ENCODE measurements at regions not wholly inside any gene's neighbourhood (a gene's known extent, or its start where the extent isn't known, plus 50 kb on each side); places are given as distances from the start of the nearest gene placed in this dataset.
A peak's percentile ranks its signal among the peaks of the same experiment; 100 is the strongest.
"Not testable (repeated sequence)": the region's sequence is repeated elsewhere in the genome, so short reads cannot be mapped to it uniquely, and the experiment has no call there.

DNA sequence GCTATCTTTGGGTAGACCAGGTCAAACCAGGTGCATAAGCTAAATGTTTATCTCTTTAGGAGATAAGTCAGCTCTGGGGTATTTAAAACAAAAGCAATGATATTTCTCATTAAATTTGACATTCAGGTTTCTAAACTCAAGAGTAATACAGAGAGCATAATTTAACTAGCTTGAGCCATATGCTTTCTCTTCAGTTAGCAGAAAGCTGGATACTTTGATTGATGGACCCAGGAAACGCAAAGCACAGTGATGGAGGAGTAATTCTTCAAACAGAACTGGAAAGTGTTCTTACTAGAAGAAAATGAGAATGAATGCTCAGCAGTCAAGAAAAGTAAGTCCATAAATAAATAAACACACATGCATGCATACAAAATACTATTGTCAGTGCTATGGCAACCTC is 885.7 kb upstream of the RAG2 start:
- DNase-seq = no peak

DNA sequence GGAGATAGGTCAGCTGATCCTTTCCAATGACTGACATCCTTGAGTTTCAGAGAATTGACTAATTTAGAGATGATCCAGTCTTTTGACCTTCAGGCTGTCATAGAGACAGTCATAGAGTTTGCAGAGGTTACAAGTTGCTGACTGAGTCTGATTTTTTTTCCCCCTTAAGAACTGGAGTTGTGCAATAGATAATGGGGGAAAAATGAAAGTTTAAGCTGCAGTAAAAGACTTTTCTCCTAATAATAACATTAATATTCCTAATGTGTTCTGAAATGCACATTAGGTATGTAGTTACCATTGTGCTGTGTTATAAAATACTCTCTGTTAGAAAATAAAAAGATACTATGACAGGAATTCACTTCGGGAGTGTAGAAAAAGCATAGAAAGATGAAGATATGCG is 876.9 kb upstream of the RAG2 start:
- no peak for DNase-seq

- no peak for DNase-seq
These were observed 870.3 kb upstream of the RAG2 start for GRCh38 chr11:37468344-37468743.

DNA sequence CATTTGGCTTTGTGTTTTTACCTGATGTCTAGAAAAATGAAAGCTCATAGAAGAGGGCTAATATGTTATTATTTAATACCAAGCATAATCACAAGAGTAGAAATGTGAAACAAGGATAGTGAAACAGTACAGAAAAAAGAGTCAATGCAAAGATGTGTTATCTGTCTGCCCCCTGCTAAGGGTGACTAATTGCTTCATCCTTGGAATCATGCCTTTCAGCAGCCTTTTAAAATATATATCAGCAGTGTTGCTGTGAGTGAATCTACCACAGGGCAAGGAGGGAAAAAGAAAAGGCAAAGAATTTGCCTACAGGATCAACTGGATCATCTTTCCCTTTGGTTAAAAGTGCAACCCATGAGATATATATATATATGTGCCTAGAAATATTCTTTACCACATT is 867.2 kb upstream of the RAG2 start:
- DNase-seq = no peak

GRCh38 chr11:37459456-37459855 is 861.4 kb upstream of the RAG2 start:
- no peak for DNase-seq

DNA sequence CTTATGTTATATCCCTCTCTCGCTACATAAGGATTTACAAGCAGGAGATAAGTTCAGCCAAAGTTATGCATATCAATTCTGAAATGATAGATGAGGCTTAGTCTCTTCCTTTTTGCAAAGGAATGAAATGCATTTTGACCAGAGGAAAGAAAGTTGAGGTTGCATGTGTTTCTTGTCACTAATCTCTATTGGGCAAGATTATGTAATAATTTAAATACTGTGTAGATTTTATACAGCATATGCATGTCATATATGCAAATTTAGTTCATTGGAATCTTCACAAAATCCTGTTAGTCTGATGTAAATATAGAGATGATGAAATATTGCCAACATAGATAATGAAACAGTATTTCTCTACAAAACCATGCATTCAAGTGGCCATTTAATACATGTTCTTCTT is 858.7 kb upstream of the RAG2 start:
- DNase-seq = no peak

- DNase-seq = no peak
These were observed 853.9 kb upstream of the RAG2 start for GRCh38 chr11:37451903-37452302.

DNA sequence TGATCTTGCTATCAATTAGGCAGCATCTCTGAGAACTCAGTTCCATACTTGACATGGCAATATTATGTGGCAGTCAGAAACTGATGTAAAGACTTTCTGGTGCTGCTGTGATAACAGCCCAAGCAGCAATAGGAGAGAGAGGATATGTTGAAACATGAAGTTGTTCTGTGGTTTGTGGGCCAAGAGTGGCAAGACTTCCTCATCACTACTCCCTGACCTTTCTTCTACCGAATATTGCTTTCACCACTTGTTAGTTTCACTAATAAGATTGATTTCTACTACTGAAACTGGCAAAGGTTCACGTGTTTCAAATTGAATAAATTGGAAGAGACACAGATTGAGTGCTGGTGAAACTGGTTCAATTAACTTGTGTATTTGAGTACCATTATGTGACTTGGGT is 852.6 kb upstream of the RAG2 start:
- no peak for DNase-seq

DNA sequence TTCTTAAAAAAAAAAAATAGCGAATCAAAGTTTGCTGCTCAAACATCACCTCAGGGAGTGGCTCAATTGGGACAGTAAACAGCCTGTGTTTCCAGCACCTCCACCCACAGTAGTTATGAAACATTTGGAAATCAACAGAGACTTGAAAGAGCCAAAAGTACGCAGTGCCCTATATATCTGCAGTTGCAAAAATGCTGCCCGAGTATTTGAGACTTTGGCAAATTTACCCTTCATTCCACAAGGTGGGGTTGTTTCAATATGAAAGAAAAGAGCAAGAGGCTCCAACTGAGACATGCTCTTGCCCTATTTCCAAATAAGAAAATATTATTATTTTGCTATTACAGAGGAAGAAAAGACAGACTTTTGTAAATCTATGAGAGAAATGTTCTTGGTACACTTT is 851.1 kb upstream of the RAG2 start:
- DNase-seq = peak; percentile 52

DNA sequence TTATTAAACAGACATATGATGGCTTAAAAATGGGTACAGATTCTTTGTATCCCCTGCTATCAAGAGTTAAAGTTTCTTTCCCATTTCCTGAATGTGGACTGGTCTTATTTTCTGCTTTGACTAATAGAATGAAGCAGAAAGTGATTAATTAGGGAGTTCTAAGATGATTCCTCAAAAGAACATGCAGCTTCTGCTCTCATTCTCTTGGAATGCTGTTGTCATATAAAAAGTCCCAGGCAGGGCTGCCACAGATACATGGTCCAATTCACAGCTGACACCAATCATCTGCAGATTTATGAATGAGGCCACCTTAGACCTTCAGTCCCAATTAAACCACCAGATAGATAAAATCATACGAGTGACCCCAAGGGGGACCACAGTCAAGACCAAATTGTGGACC is 844.5 kb upstream of the RAG2 start:
- no peak for DNase-seq

DNA sequence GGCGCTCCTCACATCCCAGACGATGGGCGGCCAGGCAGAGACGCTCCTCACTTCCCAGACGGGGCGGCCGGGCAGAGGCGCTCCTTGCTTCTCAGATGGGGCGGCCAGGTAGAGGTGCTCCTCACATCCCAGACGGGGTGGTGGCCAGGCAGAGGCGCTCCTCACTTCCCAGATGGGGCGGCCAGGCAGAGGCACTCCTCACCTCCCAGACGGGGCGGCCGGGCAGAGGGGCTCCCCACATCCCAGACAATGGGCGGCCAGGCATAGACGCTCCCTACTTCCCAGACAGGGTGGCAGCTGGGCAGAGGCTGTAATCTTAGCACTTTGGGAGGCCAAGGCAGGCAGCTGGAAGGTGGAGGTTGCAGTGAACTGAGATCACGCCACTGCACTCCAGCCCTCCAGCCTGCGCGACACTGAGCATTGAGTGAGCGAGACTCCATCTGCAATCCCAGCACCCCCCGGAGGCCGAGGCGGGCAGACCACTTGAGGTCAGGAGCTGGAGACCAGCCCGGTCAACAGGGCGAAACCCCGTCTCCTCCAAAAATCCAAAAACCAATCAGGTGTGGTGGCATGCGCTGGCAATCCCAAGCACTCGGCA is 833.7 kb upstream of the RAG2 start:
- not testable (repeated sequence) for DNase-seq

DNA sequence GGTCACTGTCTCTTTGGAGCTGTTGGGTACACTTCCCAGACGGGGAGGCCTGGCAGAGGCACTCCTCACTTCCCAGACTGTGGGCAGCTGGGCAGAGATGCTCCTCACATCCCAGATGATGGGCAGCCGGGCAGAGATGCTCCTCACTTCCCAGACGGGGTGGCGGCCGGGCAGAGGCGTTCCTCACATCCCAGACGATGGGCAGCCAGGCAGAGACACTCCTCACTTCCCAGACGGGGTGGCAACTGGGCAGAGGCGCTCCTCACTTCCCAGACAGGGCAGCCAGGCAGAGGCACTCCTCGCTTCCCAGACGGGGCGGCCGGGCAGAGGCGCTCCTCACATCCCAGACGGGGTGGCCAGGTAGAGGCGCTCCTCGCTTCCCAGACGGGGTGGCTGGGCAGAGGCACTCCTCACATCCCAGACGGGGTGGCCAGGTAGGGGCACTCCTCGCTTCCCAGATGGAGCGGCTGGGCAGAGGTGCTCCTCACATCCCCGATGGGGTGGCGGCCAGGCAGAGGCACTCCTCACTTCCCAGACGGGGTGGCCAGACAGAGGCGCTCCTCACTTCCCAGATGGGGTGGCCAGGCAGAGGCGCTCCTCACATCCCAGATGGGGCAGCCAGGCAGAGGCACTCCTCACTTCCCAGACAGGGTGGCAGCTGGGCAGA is 833.1 kb upstream of the RAG2 start:
- DNase-seq = not testable (repeated sequence)

DNA sequence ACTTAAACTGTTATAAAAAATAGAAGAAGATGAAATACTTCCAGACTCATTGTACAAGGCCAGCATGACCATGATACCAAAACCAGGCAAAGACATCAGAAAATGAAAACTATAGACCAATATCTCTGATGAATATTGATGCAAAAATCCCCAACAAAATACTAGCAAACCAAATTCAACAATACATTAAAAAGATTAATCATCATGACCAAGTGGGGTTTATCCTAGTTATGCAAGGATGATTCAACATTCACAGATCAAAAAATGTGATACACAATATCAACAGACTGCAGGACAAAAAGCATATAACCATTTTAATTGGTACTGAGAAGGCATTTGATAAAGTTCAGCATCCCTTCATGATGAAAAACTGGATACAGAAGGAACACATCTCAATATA is 824.5 kb upstream of the RAG2 start:
- DNase-seq = no peak

DNA sequence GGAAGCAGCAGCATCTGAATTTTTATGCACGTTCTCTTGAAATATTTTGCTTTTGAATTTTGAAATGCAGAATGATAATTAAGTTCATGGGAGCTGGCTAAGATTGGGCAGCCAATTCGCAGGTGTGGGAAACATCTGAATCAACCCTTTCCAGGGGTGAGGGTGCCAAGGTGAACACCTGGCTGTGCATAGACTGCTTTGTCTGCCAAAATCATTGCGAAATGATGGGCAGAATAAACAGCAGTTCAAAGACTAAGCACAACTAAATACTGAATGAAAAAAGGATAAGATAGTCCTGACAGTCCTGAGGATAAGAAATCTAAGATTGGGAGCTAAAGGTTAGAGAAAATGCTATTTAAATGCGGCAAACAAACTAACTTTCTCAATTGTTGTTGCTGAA is 813.3 kb upstream of the RAG2 start:
- no peak for DNase-seq

GRCh38 chr11:37409124-37409523 is 811.1 kb upstream of the RAG2 start:
- no peak for DNase-seq

- DNase-seq = no peak
These were observed 809.4 kb upstream of the RAG2 start for GRCh38 chr11:37407461-37407860.

DNA sequence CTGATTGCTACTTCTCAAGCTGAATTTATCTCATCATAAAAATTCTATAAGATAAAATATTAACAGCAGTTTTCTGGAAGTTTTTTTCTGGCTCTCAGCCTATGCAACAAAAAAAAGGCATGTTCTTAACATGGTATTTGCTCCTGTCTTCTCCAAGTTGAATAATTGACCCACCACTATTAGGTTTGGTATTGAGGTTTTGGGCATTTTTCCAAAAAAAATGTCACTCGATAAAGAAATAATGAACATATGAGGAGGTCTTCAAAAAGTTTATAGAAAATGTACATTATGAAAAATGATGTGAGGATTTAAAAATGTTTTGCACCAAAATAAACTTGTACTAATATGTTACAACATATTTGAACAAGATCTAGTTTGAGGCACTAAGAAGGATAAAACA is 808.6 kb upstream of the RAG2 start:
- no peak for DNase-seq

GRCh38 chr11:37404231-37404630 is 806.2 kb upstream of the RAG2 start:
- no peak for DNase-seq

- DNase-seq = no peak
These were observed 804.6 kb upstream of the RAG2 start for GRCh38 chr11:37402663-37403062.

GRCh38 chr11:37394236-37394870 is 796.3 kb upstream of the RAG2 start:
- DNase-seq = no peak

DNA sequence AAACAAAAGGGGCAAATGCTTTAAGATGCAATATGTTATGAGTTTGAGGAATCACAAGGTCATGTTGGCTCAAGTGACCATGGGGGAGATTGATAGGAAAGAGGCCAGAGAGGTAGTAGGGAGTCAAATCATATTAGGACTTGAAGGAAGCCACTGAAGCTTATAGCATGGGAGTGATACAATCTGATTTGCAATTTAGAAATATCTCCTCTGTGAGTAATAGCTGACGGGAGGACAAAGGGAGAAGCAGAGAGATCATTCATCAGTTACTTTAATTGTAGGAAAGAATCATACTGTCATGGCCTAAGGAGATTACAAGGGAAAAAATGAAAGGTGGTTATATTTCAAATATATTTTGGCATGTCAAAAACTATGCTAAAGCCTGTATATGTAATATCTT is 793.6 kb upstream of the RAG2 start:
- no peak for DNase-seq

DNA sequence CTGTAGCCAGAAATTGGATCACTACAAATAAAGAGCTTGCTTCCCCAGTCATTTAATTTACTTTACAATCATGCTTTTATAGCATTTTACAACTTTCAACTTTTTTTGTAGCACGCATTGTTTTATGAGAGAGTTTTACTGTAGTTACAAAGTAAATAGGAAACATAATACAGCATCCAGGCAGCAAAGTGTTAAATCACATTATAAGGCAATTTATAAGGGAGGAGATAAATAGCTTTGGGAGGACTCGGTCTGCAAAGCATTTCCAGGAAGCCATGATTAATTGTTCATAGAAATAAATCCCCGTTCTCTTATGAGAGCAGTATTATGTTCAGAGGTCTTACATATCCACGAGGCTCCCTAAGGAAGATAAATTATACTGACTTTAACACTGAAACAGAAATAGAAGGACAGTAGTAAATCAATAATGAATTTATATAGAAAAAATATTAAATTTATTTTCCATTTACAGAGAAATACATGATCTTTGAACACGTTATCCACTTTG is 792.6 kb upstream of the RAG2 start:
- no peak for DNase-seq

DNA sequence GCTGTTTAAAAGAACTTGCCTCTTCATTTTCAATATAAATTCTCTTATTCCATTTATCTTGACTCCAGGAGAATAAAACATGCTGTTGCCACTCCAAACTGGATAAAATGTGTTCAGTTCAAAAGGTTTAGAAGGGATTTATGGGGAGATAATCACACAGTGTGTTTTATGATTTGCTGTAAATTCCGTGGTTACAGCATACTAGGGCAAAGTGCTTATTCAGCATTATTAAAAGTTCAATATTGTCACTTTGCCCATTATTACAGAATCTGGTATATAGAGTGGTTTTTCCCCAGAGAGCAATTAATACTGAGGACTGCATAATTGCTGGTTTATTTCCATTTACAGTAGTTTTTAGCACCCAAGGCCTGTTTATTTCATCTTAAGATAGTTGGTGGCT is 780.9 kb upstream of the RAG2 start:
- no peak for DNase-seq

DNA sequence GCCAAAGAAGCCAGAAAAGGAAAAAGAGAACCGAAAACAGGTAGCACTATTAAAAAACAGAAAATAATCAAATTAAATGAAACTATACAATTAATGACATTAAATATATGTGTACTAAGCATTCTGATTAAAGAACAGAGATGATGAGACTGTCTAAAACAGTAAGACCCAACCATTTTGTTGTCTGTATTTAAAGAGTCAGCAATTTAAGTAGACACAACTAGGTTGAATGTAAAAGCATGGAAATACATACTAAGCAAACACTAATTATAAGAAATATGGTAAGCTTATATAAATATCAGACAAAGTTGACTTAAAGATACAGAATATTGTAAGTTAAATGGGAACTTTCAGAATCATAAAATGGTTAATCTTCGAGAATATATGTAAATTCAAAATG is 774.6 kb upstream of the RAG2 start:
- no peak for DNase-seq
